NB4 (cell line): ENCODE measurements at regions not wholly inside any gene's neighbourhood (a gene's known extent, or its start where the extent isn't known, plus 50 kb on each side); places are given as distances from the start of the nearest gene placed in this dataset.

Experiments
- DNase-seq: peaks from one replicate; pipeline ENCODE4 v3.0.0; 2010; ENCODE audit warnings: low read depth
- H3K4me3 ChIP-seq: one replicate; pipeline ENCODE4 v1.5.1; 2011; ENCODE audit warnings: mild to moderate bottlenecking, low read depth, low read length, moderate library complexity
- MYC ChIP-seq: IDR thresholded peaks from 2 replicates; pipeline ENCODE4 v1.6.1; 2011; ENCODE audit warnings: low read depth, low read length
- POLR2A ChIP-seq: IDR thresholded peaks from 2 replicates; pipeline ENCODE4 v1.6.1; 2011; ENCODE audit warnings: mild to moderate bottlenecking; ENCODE audit not compliant: insufficient read length; ENCODE audit errors: extremely low read depth
- TF ChIP-seq, protein P1 (sequence below): IDR thresholded peaks from 2 replicates; pipeline ENCODE4 v1.6.1; 2011; ENCODE audit warnings: low read depth, low read length
- TF ChIP-seq, protein P2 (sequence below): IDR thresholded peaks from one replicate; pipeline ENCODE4 v1.5.1; 2012; ENCODE audit warnings: low read depth, low read length

DNA sequence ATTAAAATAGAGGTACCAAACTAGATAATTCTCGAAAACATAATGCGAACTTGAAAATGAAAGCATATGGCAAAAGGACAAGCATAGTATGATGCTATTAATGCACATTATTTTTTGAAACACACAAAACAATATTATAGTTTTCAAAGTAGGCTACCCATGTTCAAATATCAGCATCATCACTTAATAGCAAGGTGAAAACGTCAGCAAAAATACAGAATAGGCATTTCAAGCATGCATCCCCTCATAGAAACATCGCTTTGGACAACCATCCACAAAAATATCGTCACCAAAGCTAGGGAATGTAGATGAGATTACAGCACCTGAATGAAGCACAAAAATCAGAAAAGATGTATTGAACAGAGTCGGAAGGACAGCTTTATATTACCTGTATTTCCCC is 814.5 kb upstream of the LRRC4C start:
- TF ChIP-seq, protein P1, sequence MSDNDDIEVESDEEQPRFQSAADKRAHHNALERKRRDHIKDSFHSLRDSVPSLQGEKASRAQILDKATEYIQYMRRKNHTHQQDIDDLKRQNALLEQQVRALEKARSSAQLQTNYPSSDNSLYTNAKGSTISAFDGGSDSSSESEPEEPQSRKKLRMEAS: no peak
- no peak for TF ChIP-seq POLR2A
- TF ChIP-seq, protein P2, sequence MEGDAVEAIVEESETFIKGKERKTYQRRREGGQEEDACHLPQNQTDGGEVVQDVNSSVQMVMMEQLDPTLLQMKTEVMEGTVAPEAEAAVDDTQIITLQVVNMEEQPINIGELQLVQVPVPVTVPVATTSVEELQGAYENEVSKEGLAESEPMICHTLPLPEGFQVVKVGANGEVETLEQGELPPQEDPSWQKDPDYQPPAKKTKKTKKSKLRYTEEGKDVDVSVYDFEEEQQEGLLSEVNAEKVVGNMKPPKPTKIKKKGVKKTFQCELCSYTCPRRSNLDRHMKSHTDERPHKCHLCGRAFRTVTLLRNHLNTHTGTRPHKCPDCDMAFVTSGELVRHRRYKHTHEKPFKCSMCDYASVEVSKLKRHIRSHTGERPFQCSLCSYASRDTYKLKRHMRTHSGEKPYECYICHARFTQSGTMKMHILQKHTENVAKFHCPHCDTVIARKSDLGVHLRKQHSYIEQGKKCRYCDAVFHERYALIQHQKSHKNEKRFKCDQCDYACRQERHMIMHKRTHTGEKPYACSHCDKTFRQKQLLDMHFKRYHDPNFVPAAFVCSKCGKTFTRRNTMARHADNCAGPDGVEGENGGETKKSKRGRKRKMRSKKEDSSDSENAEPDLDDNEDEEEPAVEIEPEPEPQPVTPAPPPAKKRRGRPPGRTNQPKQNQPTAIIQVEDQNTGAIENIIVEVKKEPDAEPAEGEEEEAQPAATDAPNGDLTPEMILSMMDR: no peak
- no peak for TF ChIP-seq MYC
- H3K4me3 ChIP-seq: no peak overlapping the region
- no peak for DNase-seq

DNA sequence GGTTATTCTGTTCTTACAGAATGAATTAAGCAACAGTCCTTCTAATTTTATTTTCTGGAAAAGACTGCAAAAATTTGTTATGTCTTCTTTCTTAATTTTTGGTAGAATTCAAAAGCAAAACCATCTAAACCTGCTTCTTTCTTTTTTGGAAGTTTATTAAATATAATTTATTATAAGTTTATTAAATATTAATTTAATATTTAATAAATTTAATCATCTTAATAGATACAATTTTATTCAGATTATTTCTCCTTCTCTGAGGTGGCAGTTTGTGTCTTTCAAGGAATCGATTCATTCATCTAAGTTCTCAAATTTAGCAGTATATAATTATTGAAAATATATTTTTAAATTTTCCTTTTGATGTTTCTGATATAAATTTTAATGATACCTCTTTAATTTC is 837.5 kb upstream of the LRRC4C start:
- no peak for DNase-seq
- no peak overlapping the region for H3K4me3 ChIP-seq
- TF ChIP-seq, protein P2: no peak
- no peak for TF ChIP-seq MYC
- no peak for TF ChIP-seq POLR2A
- TF ChIP-seq, protein P1: no peak

DNA sequence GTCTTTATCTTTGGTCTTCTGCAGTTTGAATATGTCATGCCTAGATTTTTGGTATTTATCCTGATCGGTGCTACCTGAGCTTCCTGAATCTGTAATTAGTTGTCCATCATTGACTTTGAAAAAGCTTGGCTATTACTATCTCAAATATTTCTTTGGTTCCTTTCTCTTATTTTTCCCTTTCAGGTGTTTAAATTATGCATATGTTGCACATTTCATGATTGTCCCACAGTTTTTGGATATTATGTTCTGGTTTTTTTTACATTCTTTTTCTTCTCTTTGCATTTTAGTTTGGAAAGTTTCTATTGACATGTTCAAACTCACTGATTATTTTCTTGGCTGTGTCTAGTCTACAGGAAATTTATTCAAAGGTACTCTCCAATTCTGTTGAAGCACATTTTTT is 840.3 kb upstream of the LRRC4C start:
- no peak overlapping the region for H3K4me3 ChIP-seq
- DNase-seq: no peak
- TF ChIP-seq, protein P2: no peak
- TF ChIP-seq POLR2A: no peak
- TF ChIP-seq, protein P1: no peak
- no peak for TF ChIP-seq MYC

DNA sequence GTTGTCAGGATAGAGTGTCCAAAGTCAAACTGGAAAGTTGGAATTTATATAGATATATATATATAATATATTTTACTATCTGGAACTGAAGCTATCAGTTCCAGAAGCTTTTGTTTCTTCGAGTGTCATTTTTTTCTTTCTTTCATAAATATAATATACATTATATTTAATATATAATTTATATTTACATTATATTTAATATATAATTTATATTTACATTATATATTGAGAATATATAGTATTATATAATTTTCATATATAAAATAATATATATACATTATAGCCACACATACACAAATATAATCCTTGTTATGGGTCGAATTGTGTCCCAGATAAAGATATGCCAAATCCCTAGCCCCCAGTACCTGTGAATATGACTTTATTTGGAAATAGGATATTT is 842.3 kb upstream of the LRRC4C start:
- TF ChIP-seq, protein P2: no peak
- TF ChIP-seq MYC (no peak), POLR2A (no peak)
- TF ChIP-seq, protein P1: no peak
- no peak for DNase-seq
- H3K4me3 ChIP-seq: no peak overlapping the region

DNA sequence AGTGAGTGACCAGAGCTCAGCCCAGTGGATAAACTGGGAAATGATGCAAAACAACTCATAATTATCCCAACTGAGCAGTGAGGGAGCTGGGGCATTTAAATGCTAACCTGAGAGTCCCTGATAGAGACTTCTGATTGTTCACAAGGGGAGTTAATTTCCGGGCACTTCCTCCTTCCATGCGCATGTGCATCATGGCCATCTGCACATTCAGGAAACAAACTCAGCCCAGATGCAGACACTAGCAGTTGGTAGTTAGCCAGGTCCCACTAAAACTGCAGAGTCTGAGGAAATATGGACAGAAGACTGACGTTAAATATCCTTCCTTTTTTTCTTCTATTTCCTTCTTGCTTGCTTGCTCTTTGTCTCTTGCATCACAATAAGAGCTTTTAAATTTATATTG is 852.1 kb upstream of the LRRC4C start:
- no peak for DNase-seq
- H3K4me3 ChIP-seq: no peak overlapping the region
- TF ChIP-seq, protein P2: no peak
- TF ChIP-seq, protein P1: no peak
- no peak for TF ChIP-seq POLR2A

DNA sequence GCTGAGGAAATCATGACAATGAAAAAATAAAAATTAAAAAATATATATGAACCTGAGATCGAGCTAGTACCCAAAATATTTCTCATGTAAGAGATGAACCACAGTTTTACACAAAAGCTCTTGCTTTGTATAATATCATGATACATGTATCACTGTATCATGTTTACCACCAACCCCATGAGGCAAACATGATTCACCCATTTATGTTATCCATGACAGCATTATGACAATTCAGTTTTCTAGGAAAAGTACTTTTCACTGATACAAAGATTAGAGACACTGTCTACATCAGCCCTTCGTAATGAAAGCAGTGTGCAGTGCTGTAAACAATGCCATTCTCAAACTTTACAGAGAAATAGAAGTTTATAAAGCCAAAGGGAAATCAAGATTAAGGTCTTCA is 852.5 kb upstream of the LRRC4C start:
- no peak overlapping the region for H3K4me3 ChIP-seq
- TF ChIP-seq POLR2A (no peak), MYC (no peak)
- TF ChIP-seq, protein P2: no peak
- TF ChIP-seq, protein P1: no peak
- no peak for DNase-seq
